Activated CD4-positive, alpha-beta T cell treated with anti-CD3 and anti-CD28 coated beads, Interleukin-2, amount 50 U/mL, for 4 hours (primary cell): ENCODE measurements at regions not wholly inside any gene's neighbourhood (a gene's known extent, or its start where the extent isn't known, plus 50 kb on each side); places are given as distances from the start of the nearest gene placed in this dataset.

Source experiments
- DNase-seq, 2 experiments: peaks; one replicate each; pipeline ENCODE4 v3.0.0-alpha.2; 2020

- no peak for DNase-seq
Observed at GRCh38 chr5:74336297-74336696, 304.2 kb downstream of the ENC1 start.

DNA sequence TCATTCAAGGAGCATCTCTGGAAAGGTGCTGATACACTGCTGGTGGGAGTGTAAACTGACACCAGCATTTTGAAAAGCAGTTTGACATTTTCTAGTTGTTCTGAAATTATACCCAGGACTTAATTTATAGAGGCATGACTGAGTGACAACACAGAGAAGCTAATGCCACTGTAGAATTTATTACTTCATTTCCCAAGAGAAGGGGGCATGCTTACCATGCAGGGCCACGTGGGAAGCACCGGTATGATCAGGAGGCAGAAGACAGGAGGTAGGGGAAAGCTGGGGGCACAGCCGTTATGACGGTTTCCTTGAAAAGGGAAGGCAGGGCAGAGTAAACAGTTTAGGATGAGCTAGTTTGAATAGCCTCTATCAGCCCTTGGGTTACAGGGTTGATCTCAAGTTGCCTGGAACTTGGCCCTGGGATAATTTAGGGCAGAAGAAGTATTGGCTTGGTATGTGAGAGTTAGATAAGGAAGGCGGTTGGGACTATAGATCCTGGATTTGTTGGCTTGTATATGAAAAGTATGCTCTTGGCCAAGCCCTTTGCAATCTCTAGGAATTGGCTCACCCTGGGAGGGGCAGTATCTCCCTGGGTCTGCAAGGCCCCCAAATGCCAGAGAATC, 305.7 kb downstream of the ENC1 start:
- no peak for DNase-seq

GRCh38 chr5:74334062-74334761, 306.3 kb downstream of the ENC1 start:
- DNase-seq = no peak

- DNase-seq = no peak
Observed at GRCh38 chr5:74333430-74333829, 307.1 kb downstream of the ENC1 start.

DNA sequence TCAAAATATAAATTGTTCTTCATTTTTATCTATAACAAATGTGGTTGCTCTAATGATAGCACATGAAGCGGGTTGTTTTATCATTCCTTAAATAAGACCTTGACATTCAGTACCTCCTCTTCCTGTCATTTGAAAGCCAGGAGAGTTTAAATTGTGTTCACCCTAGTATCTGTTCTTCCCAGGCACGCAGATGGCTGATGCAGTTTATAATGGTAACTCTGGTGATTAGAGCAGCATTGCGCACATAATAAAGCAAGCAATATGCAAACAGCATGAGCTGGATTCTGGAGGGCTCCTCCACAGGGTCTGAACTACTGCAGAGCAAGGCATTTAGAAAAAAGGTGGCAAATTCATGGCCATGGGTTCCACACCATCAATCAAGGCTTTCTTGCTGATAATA, 307.8 kb downstream of the ENC1 start:
- no peak for DNase-seq

DNA sequence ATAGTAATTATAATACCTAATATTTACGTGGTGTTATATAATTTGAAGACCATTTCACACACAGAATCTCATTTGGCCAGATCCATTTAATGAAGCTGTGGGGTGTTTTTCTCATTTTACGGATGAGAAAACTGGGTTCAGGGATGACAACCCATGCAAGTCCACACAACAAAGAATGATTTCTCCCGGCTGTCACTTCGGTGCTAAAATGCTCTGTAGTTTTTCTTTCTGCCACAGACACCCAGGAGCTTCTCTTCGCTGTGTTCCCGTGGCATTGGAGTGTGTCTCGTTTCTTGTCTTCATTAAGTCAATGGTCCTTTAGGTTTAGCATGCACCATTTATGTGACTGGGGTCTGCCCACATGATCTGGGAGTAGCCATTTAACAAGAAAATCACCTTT, 308.5 kb downstream of the ENC1 start:
- DNase-seq = no peak

DNA sequence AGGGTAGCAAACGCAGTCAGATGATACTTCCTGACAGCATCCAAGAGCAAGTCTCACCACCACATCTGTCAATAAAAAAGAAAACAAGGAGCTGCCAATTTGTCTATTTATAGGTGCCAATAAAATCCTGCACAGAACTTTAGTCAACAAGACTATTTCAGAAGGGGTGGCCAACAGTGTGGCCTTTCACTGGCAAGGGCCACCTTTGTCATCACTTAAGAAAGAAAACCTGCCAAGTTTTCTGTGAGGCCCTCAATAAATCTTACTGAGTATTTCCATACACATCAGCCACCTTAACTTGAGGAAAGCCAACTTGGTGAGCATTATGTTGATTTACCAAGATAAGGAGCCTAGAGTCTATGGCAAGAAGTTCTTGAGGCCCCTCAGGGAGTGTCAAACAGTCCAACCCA, 312.3 kb downstream of the ENC1 start:
- DNase-seq = no peak

DNA sequence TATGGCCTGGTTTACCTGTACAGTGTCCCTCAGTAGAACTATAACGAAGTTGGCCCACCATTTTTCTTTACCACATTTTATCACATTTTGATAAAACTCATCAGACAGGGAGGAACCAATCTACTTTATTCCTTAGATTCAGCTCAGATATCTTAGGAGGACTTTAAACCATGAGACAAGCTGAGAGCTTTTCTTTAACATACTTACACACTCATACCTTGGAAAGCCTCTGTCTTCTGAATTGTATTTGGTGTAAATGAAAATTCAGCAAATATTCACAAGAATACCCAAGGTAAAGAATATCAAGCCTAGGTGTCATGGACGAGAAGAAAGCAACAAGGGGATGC, 313.2 kb downstream of the ENC1 start:
- no peak for DNase-seq

- peak; percentile 5 to 6 for DNase-seq
Observed at GRCh38 chr5:74326571-74327338, 313.8 kb downstream of the ENC1 start.

GRCh38 chr5:74325866-74326265, 314.7 kb downstream of the ENC1 start:
- no peak for DNase-seq

GRCh38 chr5:74324556-74324955, 316.0 kb downstream of the ENC1 start:
- no peak for DNase-seq

DNA sequence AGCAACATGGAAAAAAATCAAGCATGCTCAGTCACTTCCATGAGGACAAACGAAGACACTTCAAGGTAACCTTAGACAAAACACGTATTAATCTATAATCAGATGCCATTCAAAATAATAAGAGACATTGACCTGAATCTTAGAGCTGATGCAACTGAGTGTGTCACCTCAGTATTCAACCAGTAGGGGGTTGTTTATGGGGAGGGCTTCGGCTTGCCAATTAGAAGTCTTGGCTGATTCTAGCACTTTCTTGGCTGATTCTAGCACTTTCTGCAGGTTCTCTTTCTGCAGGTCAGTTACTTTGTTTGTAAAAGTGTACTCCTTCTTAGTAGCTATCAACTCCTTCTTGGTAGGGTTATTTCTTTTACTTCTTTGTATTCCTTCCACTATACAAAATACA, 317.6 kb downstream of the ENC1 start:
- no peak for DNase-seq

- no peak for DNase-seq
Observed at GRCh38 chr5:74322191-74322590, 318.3 kb downstream of the ENC1 start.

DNA sequence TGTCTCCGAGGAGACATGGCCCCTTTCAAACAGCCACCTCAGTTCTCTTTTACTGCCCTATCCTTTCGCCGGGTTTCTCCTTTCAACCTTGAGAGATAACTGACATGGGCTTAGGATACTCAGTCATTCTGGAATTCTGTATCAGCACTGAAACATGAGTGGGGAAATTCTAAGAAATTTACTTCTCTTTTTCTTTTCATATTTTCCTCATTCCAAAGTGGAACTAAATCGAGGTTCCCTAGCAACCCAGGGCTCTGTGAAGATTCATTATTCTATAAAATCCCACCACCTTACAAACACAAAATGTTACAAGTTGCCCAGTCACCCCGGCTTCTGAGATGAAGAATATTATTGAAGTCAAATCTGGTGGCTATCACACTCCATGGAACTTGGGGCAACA, 319.2 kb downstream of the ENC1 start:
- no peak for DNase-seq

GRCh38 chr5:74320526-74320925, 320.0 kb downstream of the ENC1 start:
- DNase-seq = no peak

- DNase-seq = no peak
Observed at GRCh38 chr5:74319076-74319475, 321.5 kb downstream of the ENC1 start.

DNA sequence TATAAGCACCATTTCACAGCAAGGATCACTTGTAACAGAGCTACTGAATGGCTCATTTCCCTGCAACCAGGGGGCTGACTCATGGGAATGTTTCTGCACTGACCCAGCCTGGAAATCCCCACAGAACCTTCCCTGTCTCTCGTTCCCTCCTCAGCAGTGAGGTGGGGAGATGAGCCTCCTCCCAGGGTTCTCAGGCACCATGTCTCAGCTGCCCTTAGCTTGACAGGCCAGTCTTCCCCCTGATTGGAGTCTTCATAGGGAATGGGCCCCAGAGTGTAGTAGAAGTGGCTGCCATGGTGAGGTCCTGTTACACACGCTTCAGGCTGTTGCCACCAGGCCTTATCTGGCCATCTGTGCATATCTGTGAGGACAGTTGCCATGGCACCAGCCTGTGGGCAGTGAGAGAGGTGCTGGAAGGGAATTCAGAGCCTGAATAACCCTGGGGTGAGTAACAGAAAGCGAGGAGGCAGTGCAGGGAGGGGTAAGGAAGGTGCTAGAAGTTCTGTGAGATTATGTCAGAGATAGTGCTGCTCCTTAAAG, 324.4 kb downstream of the ENC1 start:
- no peak for DNase-seq

DNA sequence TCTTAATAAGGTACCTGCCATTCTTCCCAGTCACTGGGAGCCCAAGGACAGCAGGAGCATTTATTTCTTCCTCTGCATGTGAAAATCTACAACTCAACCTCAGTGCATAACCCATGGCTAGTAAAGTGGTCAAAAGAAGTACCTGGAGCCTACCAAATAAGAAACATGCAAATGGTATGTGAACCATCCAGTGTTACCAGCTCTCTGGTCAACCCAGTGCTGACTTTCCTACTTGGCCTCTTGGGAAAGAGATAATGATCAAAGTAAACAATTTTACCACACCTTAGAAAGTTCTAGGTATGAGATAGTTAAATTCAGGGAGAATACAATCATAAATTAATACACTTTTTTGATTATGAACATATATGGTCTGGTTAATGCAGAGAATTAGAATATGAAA, 325.6 kb downstream of the ENC1 start:
- no peak for DNase-seq

- no peak for DNase-seq
Observed at GRCh38 chr5:74313896-74314295, 326.6 kb downstream of the ENC1 start.

DNA sequence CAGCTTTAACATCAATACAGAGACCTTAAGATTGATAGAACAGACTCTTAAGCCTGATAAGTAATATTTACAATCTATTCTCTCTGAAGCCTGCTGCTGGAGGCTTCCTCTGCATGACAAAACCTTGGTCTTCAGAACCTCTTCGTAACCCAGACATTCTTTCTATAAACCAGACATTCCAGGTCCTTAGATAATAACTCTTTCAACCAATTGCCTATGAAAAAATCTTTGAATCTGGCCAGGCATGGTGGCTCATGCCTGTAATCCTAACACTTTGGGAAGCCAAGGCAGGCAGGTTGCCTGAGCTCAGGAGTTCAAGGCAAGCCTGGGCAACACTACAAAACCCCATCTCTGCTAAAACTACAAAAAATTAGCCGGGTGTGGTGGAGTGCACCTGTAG, 327.8 kb downstream of the ENC1 start:
- no peak for DNase-seq

DNA sequence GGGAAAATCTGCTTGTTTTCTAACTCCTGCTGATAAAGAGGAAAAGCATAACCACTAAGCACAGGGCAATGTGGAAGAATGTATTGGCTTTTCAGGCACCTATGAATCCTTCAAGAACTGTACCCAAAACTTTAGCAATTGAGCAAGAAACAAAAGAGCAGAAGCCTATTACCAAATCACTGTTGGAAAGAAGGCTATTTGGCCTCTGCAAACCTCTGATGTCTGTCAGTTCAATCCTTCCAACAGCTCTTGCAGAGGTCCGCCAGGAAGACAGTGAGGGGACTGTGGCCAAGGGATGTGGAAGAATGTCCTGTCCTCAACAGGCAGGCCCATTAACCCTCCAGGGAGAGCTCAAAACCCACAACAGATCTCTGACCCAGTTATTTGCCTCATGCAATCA, 328.6 kb downstream of the ENC1 start:
- no peak for DNase-seq

GRCh38 chr5:74310997-74311930, 329.3 kb downstream of the ENC1 start:
- DNase-seq = no peak

- no peak for DNase-seq
Observed at GRCh38 chr5:74310386-74310785, 330.1 kb downstream of the ENC1 start.
